Glomerular endothelial cell (primary cell): ENCODE measurements at regions not wholly inside any gene's neighbourhood (a gene's known extent, or its start where the extent isn't known, plus 50 kb on each side); places are given as distances from the start of the nearest gene placed in this dataset.
"Not testable (repeated sequence)": the region's sequence is repeated elsewhere in the genome, so short reads cannot be mapped to it uniquely, and the experiment has no call there.

Experiments used
- DNase-seq: peaks from one replicate; pipeline ENCODE4 v3.0.0-alpha.2; 2011; ENCODE audit warnings: low read depth, low spot score; ENCODE audit errors: extremely low read depth

- DNase-seq = no peak
These were observed 102.6 kb upstream of the HMGA2 start for GRCh38 chr12:65721541-65722190.

DNA sequence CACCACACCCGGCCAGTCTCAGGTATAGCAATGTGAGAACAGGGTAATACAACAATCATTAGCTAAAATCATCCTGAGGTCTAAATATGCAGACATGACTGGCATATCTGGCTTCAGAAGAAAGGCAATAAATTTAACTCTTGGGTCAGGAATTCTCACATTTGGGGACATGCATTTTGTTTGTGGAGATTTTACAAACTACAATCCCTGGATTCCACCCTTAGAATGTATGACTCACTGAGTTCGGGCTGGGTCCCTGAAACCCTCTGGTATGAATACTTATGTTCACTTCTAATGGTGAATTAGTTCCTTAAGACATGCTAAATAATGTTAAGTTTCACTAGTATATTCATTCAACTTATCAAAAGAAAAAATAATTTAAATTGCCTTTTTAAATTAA is 98.9 kb upstream of the HMGA2 start:
- DNase-seq = no peak

DNA sequence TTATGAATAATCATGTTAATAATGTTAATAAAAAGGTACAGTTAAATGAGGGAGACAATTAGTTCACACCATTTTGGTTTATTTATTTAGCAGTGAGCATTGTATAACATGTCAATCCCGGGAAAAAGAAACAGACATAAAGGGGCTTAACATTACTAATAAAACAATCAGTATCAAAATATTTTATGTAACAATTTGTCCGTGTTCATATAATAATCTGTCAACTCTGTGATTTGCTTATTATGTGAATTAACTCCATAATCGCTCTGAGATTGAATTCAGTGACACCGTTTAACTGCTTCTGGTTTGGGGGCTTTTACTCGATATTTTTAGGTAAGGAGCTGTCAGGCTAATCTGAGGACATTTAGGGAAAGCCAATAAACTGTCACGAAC is 95.8 kb upstream of the HMGA2 start:
- DNase-seq = no peak

GRCh38 chr12:65728848-65729793 is 95.2 kb upstream of the HMGA2 start:
- DNase-seq = no peak

DNA sequence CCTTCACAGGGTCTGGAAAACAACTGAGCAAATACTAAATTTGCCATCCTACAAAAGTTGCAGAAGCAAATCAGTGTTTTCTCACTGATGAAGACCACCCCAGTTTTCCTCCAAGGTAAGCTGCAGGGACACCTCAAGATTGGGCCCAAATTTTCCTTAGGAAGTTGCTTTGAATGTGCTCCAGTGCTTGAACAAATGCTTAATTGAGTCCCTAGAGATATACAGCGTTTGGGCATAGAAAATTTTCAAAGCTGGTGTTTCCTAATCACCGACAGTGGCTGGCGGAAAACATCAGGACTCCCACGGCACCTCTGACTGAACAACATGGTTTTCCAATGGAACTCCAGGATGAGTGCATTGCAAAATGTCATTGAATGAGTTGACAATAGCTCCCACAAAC is 92.5 kb upstream of the HMGA2 start:
- no peak for DNase-seq

- not testable (repeated sequence) for DNase-seq
These were observed 90.6 kb upstream of the HMGA2 start for GRCh38 chr12:65733643-65734042.

DNA sequence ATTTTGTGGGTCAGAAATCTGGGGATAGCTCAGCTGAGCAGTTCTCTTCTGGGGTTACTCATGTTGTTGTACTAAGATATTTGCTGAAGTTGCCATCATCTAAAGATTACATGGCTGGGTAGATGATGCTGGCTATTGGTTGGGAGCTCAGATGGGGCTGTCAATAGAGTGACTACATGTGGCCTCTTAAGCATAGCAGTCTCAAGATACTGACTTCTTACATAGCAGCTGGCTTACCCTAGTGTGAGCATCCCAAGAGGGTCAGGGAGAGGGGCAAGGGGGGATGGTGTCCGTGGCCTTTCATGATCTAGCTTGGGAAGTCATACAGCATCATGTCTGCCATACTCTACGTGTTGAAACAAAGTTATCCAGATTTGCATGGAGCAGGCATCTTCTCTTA is 90.1 kb upstream of the HMGA2 start:
- no peak for DNase-seq

DNA sequence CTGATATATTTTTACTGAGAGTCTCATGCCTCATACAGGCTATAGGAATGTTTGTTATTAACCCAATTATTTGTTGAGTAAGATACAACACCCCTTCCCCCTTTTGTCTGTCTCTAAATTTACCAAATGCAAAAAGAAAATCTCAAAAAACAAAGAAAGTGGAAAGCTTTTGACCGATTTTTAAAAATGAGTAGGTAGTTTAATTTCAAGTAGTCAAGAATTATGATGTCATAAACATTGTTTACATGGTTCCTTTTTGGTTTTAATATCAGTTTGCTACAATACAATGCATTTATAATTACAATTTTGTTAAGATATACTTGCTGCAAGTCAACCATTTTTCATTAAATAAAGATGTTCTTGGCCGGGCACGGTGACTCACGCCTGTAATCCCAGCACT is 84.7 kb upstream of the HMGA2 start:
- no peak for DNase-seq

DNA sequence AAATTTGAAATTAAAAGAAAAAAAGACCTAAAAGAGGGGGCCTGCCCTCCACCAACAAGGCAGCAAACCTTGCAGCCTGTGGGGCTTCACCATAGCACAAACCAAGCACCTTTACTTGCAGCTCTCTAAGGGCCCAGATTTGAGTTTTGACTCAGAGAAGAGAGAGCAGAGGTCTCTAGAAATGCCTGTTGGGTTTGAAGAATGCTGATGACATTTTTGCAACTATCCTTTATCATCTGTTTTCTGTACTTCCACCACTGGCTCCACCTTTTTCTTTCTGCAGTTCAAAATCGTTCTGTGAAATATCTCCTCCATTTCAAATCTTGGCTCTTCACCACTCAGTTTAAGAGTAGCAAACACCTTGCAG is 83.8 kb upstream of the HMGA2 start:
- no peak for DNase-seq

- DNase-seq = no peak
These were observed 83.2 kb upstream of the HMGA2 start for GRCh38 chr12:65740873-65741600.

- no peak for DNase-seq
These were observed 82.6 kb upstream of the HMGA2 start for GRCh38 chr12:65741656-65742017.

- no peak for DNase-seq
These were observed 82.0 kb upstream of the HMGA2 start for GRCh38 chr12:65742018-65743010.

DNA sequence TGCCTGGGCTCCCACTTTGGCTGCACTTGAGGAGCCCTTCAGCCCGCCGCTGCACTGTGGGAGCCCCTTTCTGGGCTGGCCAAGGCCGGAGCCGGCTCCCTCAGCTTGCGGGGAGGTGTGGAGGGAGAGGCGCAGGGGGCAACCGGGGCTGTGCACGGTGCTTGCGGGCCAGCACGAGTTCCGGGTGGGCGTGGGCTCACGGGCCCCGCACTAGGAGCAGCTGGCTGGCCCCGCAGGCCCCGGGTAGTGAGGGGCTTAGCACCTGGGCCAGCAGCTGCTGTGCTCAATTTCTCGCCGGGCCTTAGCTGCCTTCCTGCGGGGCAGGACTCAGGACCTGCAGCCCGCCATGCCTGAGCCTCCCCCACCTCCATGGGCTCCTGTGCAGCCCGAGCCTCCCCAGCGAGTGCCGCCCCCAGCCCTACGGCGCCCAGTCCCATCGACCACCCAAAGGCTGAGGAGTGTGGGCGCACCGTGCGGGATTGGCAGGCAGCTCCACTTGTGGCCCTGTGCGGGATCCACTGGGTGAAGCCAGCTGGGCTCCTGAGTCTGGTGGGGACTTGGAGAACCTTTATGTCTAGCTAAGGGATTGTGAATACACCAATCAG is 79.9 kb upstream of the HMGA2 start:
- not testable (repeated sequence) for DNase-seq

DNA sequence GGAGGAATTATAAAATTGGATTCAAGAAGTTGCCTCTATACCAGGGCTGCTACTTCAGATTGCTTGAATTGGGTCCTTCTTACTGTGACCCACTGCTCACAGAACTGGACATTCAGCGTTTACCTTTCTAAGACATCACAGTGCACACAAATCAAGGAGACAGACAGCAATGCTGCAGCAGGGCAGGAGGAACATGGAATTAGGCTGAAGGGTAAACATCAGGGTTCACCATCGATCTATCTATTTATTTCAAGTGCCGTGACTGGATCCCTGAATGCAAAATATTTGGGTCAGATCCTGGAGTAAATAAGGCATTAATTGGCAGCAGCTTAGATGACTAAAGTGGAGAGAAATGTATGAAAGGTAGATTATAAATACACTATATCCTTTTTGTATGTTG is 76.9 kb upstream of the HMGA2 start:
- no peak for DNase-seq

- no peak for DNase-seq
These were observed 76.0 kb upstream of the HMGA2 start for GRCh38 chr12:65748332-65748731.

DNA sequence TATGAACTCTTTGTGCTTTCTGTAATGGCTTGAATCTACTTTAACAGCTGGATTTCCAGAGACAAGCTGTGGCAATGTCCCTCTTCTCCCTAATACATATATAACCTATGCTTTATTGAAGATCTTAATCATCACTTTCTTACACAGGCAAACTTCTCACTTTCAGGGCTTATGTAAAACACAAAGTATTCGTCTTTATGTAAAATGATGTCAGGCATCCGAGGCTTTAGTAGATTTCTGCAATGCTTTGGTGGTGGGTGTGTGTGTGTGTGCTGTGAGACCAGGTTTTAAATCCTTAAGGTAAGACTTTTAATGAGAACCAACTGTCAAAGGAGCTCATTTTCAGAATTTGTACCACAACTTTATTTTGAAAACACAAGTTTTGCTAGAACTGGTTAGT is 70.0 kb upstream of the HMGA2 start:
- DNase-seq = no peak

DNA sequence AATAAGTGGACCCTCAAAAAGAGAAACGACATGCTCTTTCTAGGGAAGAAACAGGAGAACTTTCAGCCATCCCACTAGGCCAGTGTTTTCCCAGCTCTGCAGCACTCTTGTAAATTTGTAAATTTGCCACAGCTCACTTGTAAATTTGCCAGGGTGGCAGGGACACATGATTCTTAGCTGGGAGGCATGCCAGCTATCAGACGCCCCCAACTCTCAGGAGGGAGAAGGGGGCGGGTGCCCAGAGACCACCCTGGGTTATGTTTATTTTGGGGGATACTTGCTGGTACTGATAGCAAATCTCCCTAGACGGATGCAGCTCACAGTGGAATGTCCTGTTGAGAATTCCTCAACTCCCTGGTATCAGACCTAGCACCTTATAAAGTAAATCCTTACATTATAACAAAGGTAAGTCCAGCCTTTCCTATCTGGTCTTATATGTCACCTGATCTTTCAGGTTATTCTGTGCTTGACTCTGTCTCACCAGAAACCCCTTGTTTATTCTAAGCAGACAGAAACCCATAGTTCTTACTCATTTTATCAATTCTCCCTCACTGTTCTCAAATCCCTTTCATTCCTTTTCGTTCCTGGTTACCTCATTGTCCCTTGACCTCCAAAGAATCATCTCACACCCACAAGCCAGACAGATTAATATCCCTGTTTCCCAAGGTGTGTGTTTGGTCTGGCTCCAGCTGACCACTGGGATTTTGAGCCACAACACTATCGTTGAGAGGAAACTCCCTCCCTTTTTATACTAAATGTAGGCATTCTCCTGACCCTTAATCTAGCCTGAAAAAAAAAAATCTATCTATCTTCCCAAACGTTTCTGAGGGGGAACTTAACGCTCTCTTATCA is 69.3 kb upstream of the HMGA2 start:
- DNase-seq = no peak

- no peak for DNase-seq
These were observed 68.7 kb upstream of the HMGA2 start for GRCh38 chr12:65755596-65755978.

DNA sequence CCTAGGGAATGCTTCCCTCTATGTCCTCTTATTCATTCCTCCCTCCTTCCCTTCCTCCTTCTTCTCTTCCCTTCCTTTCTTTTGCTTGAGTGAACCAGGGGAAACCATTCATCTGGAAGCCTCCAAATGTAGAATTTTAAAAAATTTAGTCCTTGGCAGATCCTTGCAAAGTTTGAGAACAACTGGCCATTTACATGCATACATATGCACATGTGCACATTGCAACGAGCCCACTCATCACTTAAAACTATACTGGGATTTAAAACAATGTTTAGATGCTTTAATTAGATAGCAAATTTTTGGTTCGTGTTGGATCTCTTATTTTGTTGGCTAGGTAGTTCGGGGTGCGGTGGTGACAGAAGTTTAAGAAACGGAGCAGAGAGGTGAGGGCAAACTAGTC is 68.0 kb upstream of the HMGA2 start:
- DNase-seq = no peak
